ENCODE measurements at regions not wholly inside any gene's neighbourhood (a gene's known extent, or its start where the extent isn't known, plus 50 kb on each side); places are given as distances from the start of the nearest gene placed in this dataset.

- no peak for DNase-seq
- Histone ChIP-seq H3K4me3 (no peak overlapping the region), H3K36me3 (replicated peaks in 1 of 2; ENCODE audit: insufficient read depth in 1 of 2, low read depth in 2 of 2) (no peaks in the 10 kb centered on the region)
Measured at GRCh38 chr6:19289457-19289856, 547.7 kb upstream of the ID4 start.

GRCh38 chr6:19297880-19298279 is 539.3 kb upstream of the ID4 start:
- DNase-seq = no peak
- TF ChIP-seq POLR2A (IDR thresholded peaks at IDR 0.05) = no peak
- no peak for TF ChIP-seq CTCF (IDR thresholded peaks at IDR 0.05)
- no peak for ATAC-seq
- Histone ChIP-seq H3K4me1 (no peaks in the 10 kb centered on the region), H3K27me3 (no peaks in the 10 kb centered on the region), H3K36me3 (replicated peaks in 1 of 2; ENCODE audit: insufficient read depth in 1 of 2, low read depth in 2 of 2) (no peaks in the 10 kb centered on the region), H3K27ac (no peak overlapping the region), H3K4me3 (no peak overlapping the region), H3K9me3 (no peaks in the 10 kb centered on the region)
- 36 to 37% methylated on average over 4 of the region's 4 CpGs for WGBS, 2 donors
- intact Hi-C loops (cut with DNase I) = no loop called here

More at GRCh38 chr6:19289457-19289856, 547.7 kb upstream of the ID4 start:
- no peak overlapping the region for H3K27ac ChIP-seq
- ATAC-seq = no peak
- intact Hi-C loops (cut with DNase I) = no loop called here
- H3K27me3 ChIP-seq = no peaks in the 10 kb centered on the region
- H3K9me3 ChIP-seq = no peaks in the 10 kb centered on the region
- TF ChIP-seq POLR2A (IDR thresholded peaks at IDR 0.05) (no peak), CTCF (IDR thresholded peaks at IDR 0.05) (no peak)
- peaks cover 3% of the 10 kb centered on the region for H3K4me1 ChIP-seq

GRCh38 chr6:19298421-19298820 is 538.7 kb upstream of the ID4 start:
- no peak overlapping the region for H3K4me3 ChIP-seq
- DNase-seq = no peak
- no peak for ATAC-seq
- TF ChIP-seq POLR2A (IDR thresholded peaks at IDR 0.05) (no peak), CTCF (IDR thresholded peaks at IDR 0.05) (no peak)
- intact Hi-C loops (cut with DNase I) = no loop called here
- no peak overlapping the region for H3K27ac ChIP-seq
- H3K4me1 ChIP-seq = no peaks in the 10 kb centered on the region
- no peaks in the 10 kb centered on the region for H3K36me3 ChIP-seq (replicated peaks in 1 of 2; ENCODE audit: insufficient read depth in 1 of 2, low read depth in 2 of 2)
- H3K9me3 ChIP-seq = no peaks in the 10 kb centered on the region
- H3K27me3 ChIP-seq = no peaks in the 10 kb centered on the region
- 75 to 79% methylated on average over 2 of the region's 2 CpGs for WGBS, 2 donors

GRCh38 chr6:19299129-19299528 is 538.0 kb upstream of the ID4 start:
- no peak overlapping the region for H3K4me3 ChIP-seq
- ATAC-seq (no peak), DNase-seq (no peak)
- no peaks in the 10 kb centered on the region for H3K27me3 ChIP-seq
- 52 to 75% methylated on average over 3 of the region's 3 CpGs for WGBS, 2 donors
- intact Hi-C loops (cut with DNase I) = no loop called here
- no peak overlapping the region for H3K27ac ChIP-seq
- no peaks in the 10 kb centered on the region for H3K36me3 ChIP-seq (replicated peaks in 1 of 2; ENCODE audit: insufficient read depth in 1 of 2, low read depth in 2 of 2)
- no peaks in the 10 kb centered on the region for H3K9me3 ChIP-seq
- no peaks in the 10 kb centered on the region for H3K4me1 ChIP-seq
- TF ChIP-seq POLR2A (IDR thresholded peaks at IDR 0.05) = no peak
- TF ChIP-seq CTCF (IDR thresholded peaks at IDR 0.05) = no peak

GRCh38 chr6:19301980-19302379 is 535.2 kb upstream of the ID4 start:
- Histone ChIP-seq H3K36me3 (replicated peaks in 1 of 2; ENCODE audit: insufficient read depth in 1 of 2, low read depth in 2 of 2) (no peaks in the 10 kb centered on the region), H3K4me1 (no peaks in the 10 kb centered on the region), H3K9me3 (no peaks in the 10 kb centered on the region), H3K27me3 (no peaks in the 10 kb centered on the region), H3K4me3 (no peak overlapping the region), H3K27ac (no peak overlapping the region)
- intact Hi-C loops (cut with DNase I) = no loop called here
- no peak for TF ChIP-seq POLR2A (IDR thresholded peaks at IDR 0.05)
- no peak for TF ChIP-seq CTCF (IDR thresholded peaks at IDR 0.05)
- WGBS, 2 donors = 65 to 75% methylated on average over 2 of the region's 2 CpGs
- no peak for DNase-seq
- no peak for ATAC-seq
